GM23338 (cell line): ENCODE measurements at regions not wholly inside any gene's neighbourhood (a gene's known extent, or its start where the extent isn't known, plus 50 kb on each side); places are given as distances from the start of the nearest gene placed in this dataset.

ENCODE experiments used
- ATAC-seq: fragments of 200-7000 bp; cut with Tn5 transposase; 3 replicates; pipeline ENCODE4 v1.9.1; 2020
- DNase-seq: peaks from one replicate; pipeline ENCODE4 v3.0.0-alpha.2; 2015; ENCODE audit warnings: low spot score
- H2AFZ ChIP-seq: fragments of 200-600 bp; sonication (generic); 2 replicates; pipeline ENCODE4 v1.8.0; 2016; ENCODE audit warnings: antibody characterized with exemption, mild to moderate bottlenecking, moderate library complexity
- H3F3A ChIP-seq: fragments of 200-600 bp; sonication (generic); replicated peaks from 2 replicates; pipeline ENCODE4 v1.8.0; 2017; ENCODE audit warnings: antibody characterized with exemption, mixed run types, low read depth
- H3K27ac ChIP-seq: fragments of 200-600 bp; sonication (generic); 2 replicates; pipeline ENCODE4 v1.6.1; 2016; ENCODE audit warnings: low read depth
- H3K27me3 ChIP-seq: fragments of 200-600 bp; sonication (generic); 2 replicates; pipeline ENCODE4 v1.8.0; 2016; ENCODE audit warnings: mild to moderate bottlenecking, mixed run types, moderate library complexity; ENCODE audit not compliant: insufficient read depth
- H3K36me3 ChIP-seq: fragments of 200-600 bp; sonication (generic); 2 replicates; pipeline ENCODE4 v1.8.0; 2016; ENCODE audit warnings: mild to moderate bottlenecking; ENCODE audit not compliant: insufficient read depth
- H3K4me1 ChIP-seq: fragments of 200-600 bp; sonication (generic); 2 replicates; pipeline ENCODE4 v1.8.0; 2016; ENCODE audit warnings: mild to moderate bottlenecking, moderate library complexity; ENCODE audit not compliant: insufficient read depth
- H3K4me2 ChIP-seq: fragments of 200-600 bp; sonication (generic); 2 replicates; pipeline ENCODE4 v1.7.1; 2017; ENCODE audit warnings: mixed run types
- H3K4me3 ChIP-seq: fragments of 200-600 bp; sonication (generic); 2 replicates; pipeline ENCODE4 v1.6.1; 2016; ENCODE audit warnings: mixed run types
- H3K79me2 ChIP-seq: fragments of 200-600 bp; sonication (generic); replicated peaks from 2 replicates; pipeline ENCODE4 v1.8.0; 2017; ENCODE audit warnings: mild to moderate bottlenecking; ENCODE audit not compliant: insufficient read depth
- H3K9me2 ChIP-seq: fragments of 200-600 bp; sonication (generic); 2 replicates; pipeline ENCODE4 v1.8.0; 2017; ENCODE audit not compliant: insufficient read depth
- H4K20me1 ChIP-seq: fragments of 200-600 bp; sonication (generic); replicated peaks from 2 replicates; pipeline ENCODE4 v1.8.0; 2017; ENCODE audit warnings: mild to moderate bottlenecking; ENCODE audit not compliant: insufficient read depth
- H3K27ac Mint-ChIP-seq: 2 replicates; pipeline ENCODE4 v1.8.0; 2020; ENCODE audit warnings: inconsistent platforms, mild to moderate bottlenecking, moderate library complexity, mixed read lengths
- H3K27me3 Mint-ChIP-seq: 3 replicates; pipeline ENCODE4 v1.8.0; 2022; ENCODE audit warnings: low read depth, mild to moderate bottlenecking, moderate library complexity, mixed read lengths, inconsistent platforms; ENCODE audit not compliant: insufficient read depth, poor library complexity
- H3K36me3 Mint-ChIP-seq: 3 replicates; pipeline ENCODE4 v1.8.0; 2021; ENCODE audit warnings: low read depth, mild to moderate bottlenecking, inconsistent platforms, moderate library complexity, mixed read lengths
- H3K4me1 Mint-ChIP-seq: 3 replicates; pipeline ENCODE4 v1.8.0; 2020; ENCODE audit warnings: mild to moderate bottlenecking, inconsistent platforms, mixed read lengths
- H3K4me3 Mint-ChIP-seq: 3 replicates; pipeline ENCODE4 v1.8.0; 2021; ENCODE audit warnings: moderate library complexity, mild to moderate bottlenecking, inconsistent platforms, mixed read lengths
- H3K9me3 Mint-ChIP-seq: 3 replicates; pipeline ENCODE4 v1.8.0; 2020; ENCODE audit warnings: moderate library complexity, mild to moderate bottlenecking, inconsistent platforms, mixed read lengths
- CREB1 ChIP-seq: fragments of 250-450 bp; sonication (Bioruptor Pico); IDR thresholded peaks from 2 replicates; pipeline ENCODE4 v1.5.0; 2020; ENCODE audit warnings: low read depth, mild to moderate bottlenecking, moderate library complexity
- CTCF ChIP-seq, 2 experiments: fragments of 200-600 bp in 1 of 2; sonication (generic) in 1 of 2; conservative IDR thresholded peaks; 2 replicates each; pipeline versions ENCODE4 v1.5.1 to v1.6.1; 2016 to 2017; ENCODE audit warnings: antibody characterized with exemption in 2 of 2, low read depth in 2 of 2, mild to moderate bottlenecking in 2 of 2, moderate library complexity in 1 of 2
- ETS1 ChIP-seq: IDR thresholded peaks from 2 replicates; pipeline ENCODE4 v1.6.1; 2016; ENCODE audit warnings: antibody characterized with exemption
- JUNB ChIP-seq: IDR thresholded peaks from one replicate; pipeline ENCODE4 v1.6.1; 2016; ENCODE audit warnings: antibody characterized with exemption; ENCODE audit not compliant: unreplicated experiment
- NANOG ChIP-seq: IDR thresholded peaks from 2 replicates; pipeline ENCODE4 v1.6.1; 2016; ENCODE audit warnings: antibody characterized with exemption, borderline replicate concordance
- REST ChIP-seq: IDR thresholded peaks from one replicate; pipeline ENCODE4 v1.6.1; 2018; ENCODE audit warnings: antibody characterized with exemption; ENCODE audit not compliant: unreplicated experiment

GRCh38 chrX:16305187-16305586 is 137.9 kb downstream of the MAGEB17 start:
- DNase-seq (no peak), ATAC-seq (no peak)
- Histone ChIP-seq H3K36me3 (no peaks in the 10 kb centered on the region), H3K79me2 (no peaks in the 10 kb centered on the region), H2AFZ (no peak overlapping the region), H3K27me3 (no peaks in the 10 kb centered on the region), H3K9me2 (peaks cover 7% of the 10 kb centered on the region), H3K27ac (no peak overlapping the region), H3K4me1 (peaks cover 2% of the 10 kb centered on the region; the same call in 1 of the 2 replicates), H3K4me3 (no peak overlapping the region), H4K20me1 (no peaks in the 10 kb centered on the region), H3K4me2 (no peak overlapping the region), H3F3A (no peaks in the 10 kb centered on the region)
- peak in 1 of 2 experiments; percentile 45; a peak in 2 of 4 replicates for TF ChIP-seq CTCF (conservative IDR thresholded peaks at IDR 0.05; ENCODE audit: low read depth in 2 of 2)
- no peak for TF ChIP-seq NANOG
- Mint-ChIP-seq H3K27me3 (no peaks in the 10 kb centered on the region), H3K36me3 (no peaks in the 10 kb centered on the region), H3K4me1 (no peaks in the 10 kb centered on the region; the same call in 2 of the 3 replicates), H3K27ac (no peak overlapping the region), H3K9me3 (no peaks in the 10 kb centered on the region; the same call in 1 of the 3 replicates), H3K4me3 (no peak overlapping the region)

GRCh38 chrX:16307950-16308349 is 140.7 kb downstream of the MAGEB17 start:
- peaks cover 4% of the 10 kb centered on the region; the same call in 1 of the 2 replicates for H3F3A ChIP-seq
- H2AFZ ChIP-seq = no peak overlapping the region
- H3K79me2 ChIP-seq = no peaks in the 10 kb centered on the region
- no peak for DNase-seq
- H3K9me2 ChIP-seq = peaks cover 7% of the 10 kb centered on the region
- Mint-ChIP-seq H3K36me3 (no peaks in the 10 kb centered on the region), H3K27me3 (peaks cover 1% of the 10 kb centered on the region), H3K4me3 (no peak overlapping the region), H3K27ac (no peak overlapping the region), H3K4me1 (peaks cover 12% of the 10 kb centered on the region), H3K9me3 (no peaks in the 10 kb centered on the region; the same call in 1 of the 3 replicates)
- TF ChIP-seq JUNB = no peak
- 0 out of 2 replicates have a peak overlapping the region, but pooled peaks have one; percentile 2 for H3K27ac ChIP-seq
- peaks cover 15% of the 10 kb centered on the region; the same call in 1 of the 2 replicates for H3K4me1 ChIP-seq
- H4K20me1 ChIP-seq = no peaks in the 10 kb centered on the region
- no peak overlapping the region for H3K4me3 ChIP-seq
- no peak overlapping the region for H3K4me2 ChIP-seq
- no peaks in the 10 kb centered on the region for H3K36me3 ChIP-seq
- H3K27me3 ChIP-seq = no peaks in the 10 kb centered on the region
- ATAC-seq = no peak

GRCh38 chrX:16308773-16309172 is 141.5 kb downstream of the MAGEB17 start:
- H3K36me3 Mint-ChIP-seq = no peaks in the 10 kb centered on the region
- Histone ChIP-seq H3K9me2 (peaks cover 7% of the 10 kb centered on the region), H3K79me2 (no peaks in the 10 kb centered on the region), H3K27ac (no peak overlapping the region), H2AFZ (no peak overlapping the region), H3K4me1 (peaks cover 16% of the 10 kb centered on the region), H3F3A (peaks cover 4% of the 10 kb centered on the region; the same call in 1 of the 2 replicates), H3K36me3 (no peaks in the 10 kb centered on the region), H3K27me3 (no peaks in the 10 kb centered on the region), H3K4me3 (no peak overlapping the region), H4K20me1 (no peaks in the 10 kb centered on the region), H3K4me2 (no peak overlapping the region)
- H3K27me3 Mint-ChIP-seq = peaks cover 1% of the 10 kb centered on the region
- peaks cover 16% of the 10 kb centered on the region for H3K4me1 Mint-ChIP-seq
- H3K9me3 Mint-ChIP-seq = no peaks in the 10 kb centered on the region; the same call in 1 of the 3 replicates
- DNase-seq (no peak), ATAC-seq (no peak)
- H3K27ac Mint-ChIP-seq = no peak overlapping the region
- no peak for TF ChIP-seq JUNB
- no peak for TF ChIP-seq ETS1
- TF ChIP-seq CREB1 = no peak
- TF ChIP-seq REST = no peak
- no peak overlapping the region for H3K4me3 Mint-ChIP-seq
